Thyroid gland (tissue), 4 donors: ENCODE measurements at regions not wholly inside any gene's neighbourhood (a gene's known extent, or its start where the extent isn't known, plus 50 kb on each side); places are given as distances from the start of the nearest gene placed in this dataset.

ENCODE experiments used
- CTCF ChIP-seq, 6 experiments: fragments of 200-600 bp in 3 of 6; fragments of 450-650 bp in 3 of 6; sonication (generic) in 3 of 6; IDR thresholded peaks; one replicate each; pipeline ENCODE4 v1.5.1; 2016 to 2019; ENCODE audit warnings: antibody characterized with exemption in 6 of 6, mild to moderate bottlenecking in 2 of 6, inconsistent platforms in 1 of 6, moderate library complexity in 1 of 6
- POLR2A ChIP-seq, 2 donors: fragments of 450-650 bp; IDR thresholded peaks; one replicate each; pipeline ENCODE4 v1.6.1; 2017; ENCODE audit warnings: antibody characterized with exemption in 2 of 2, mild to moderate bottlenecking in 2 of 2, moderate library complexity in 1 of 2

- TF ChIP-seq CTCF (IDR thresholded peaks at IDR 0.05) (no peak), POLR2A (IDR thresholded peaks at IDR 0.05) (no peak)
Observed at GRCh38 chr20:17878069-17878911, 90.3 kb downstream of the SNX5 start.
